ENCODE measurements at regions not wholly inside any gene's neighbourhood (a gene's known extent, or its start where the extent isn't known, plus 50 kb on each side); places are given as distances from the start of the nearest gene placed in this dataset.

GRCh38 chr3:10581716-10582115 lies 76.3 kb upstream of the ATP2B2 start:
- no peak overlapping the region for H3K4me3 ChIP-seq (replicated peaks; ENCODE audit: low read depth, low read length)
- no peak for DNase-seq (ENCODE audit: extremely low read depth, low read depth)
- TF ChIP-seq CTCF (IDR thresholded peaks at IDR 0.05; ENCODE audit: low read depth, low read length, missing control alignments), result no peak

- TF ChIP-seq CTCF (IDR thresholded peaks at IDR 0.05; ENCODE audit: low read depth, low read length, missing control alignments), result no peak
- DNase-seq (ENCODE audit: extremely low read depth, low read depth), result no peak
- no peak overlapping the region for H3K4me3 ChIP-seq (replicated peaks; ENCODE audit: low read depth, low read length)
These were observed 77.3 kb upstream of the ATP2B2 start for GRCh38 chr3:10582733-10583132.

- TF ChIP-seq CTCF (IDR thresholded peaks at IDR 0.05; ENCODE audit: low read depth, low read length, missing control alignments), result no peak
- no peak for DNase-seq (ENCODE audit: extremely low read depth, low read depth)
- no peak overlapping the region for H3K4me3 ChIP-seq (replicated peaks; ENCODE audit: low read depth, low read length)
These were observed 78.7 kb upstream of the ATP2B2 start for GRCh38 chr3:10583798-10584708.

- no peak for DNase-seq (ENCODE audit: extremely low read depth, low read depth)
- no peak overlapping the region for H3K4me3 ChIP-seq (replicated peaks; ENCODE audit: low read depth, low read length)
- no peak for TF ChIP-seq CTCF (IDR thresholded peaks at IDR 0.05; ENCODE audit: low read depth, low read length, missing control alignments)
These were observed 80.6 kb upstream of the ATP2B2 start for GRCh38 chr3:10585945-10586344.

GRCh38 chr3:10594915-10595314 lies 89.5 kb upstream of the ATP2B2 start:
- peak; percentile 57 for DNase-seq (ENCODE audit: extremely low read depth, low read depth)
- TF ChIP-seq CTCF (IDR thresholded peaks at IDR 0.05; ENCODE audit: low read depth, low read length, missing control alignments), result no peak
- H3K4me3 ChIP-seq (replicated peaks; ENCODE audit: low read depth, low read length), result no peak overlapping the region

GRCh38 chr3:10596746-10597448 lies 91.5 kb upstream of the ATP2B2 start:
- no peak for TF ChIP-seq CTCF (IDR thresholded peaks at IDR 0.05; ENCODE audit: low read depth, low read length, missing control alignments)
- DNase-seq (ENCODE audit: extremely low read depth, low read depth), result no peak
- no peak overlapping the region for H3K4me3 ChIP-seq (replicated peaks; ENCODE audit: low read depth, low read length)

Data from HFF-Myc (cell line).